GM06990 (cell line): ENCODE measurements at regions not wholly inside any gene's neighbourhood (a gene's known extent, or its start where the extent isn't known, plus 50 kb on each side); places are given as distances from the start of the nearest gene placed in this dataset.

ENCODE experiments used
- DNase-seq: peaks from one replicate; pipeline ENCODE4 v3.0.0-alpha.2; 2011; ENCODE audit not compliant: insufficient read length; ENCODE audit errors: extremely low read depth
- H3K27me3 ChIP-seq: replicated peaks from 2 replicates; pipeline ENCODE4 v1.6.0; 2011; ENCODE audit warnings: low read length; ENCODE audit not compliant: control insufficient read depth, insufficient read depth
- H3K36me3 ChIP-seq: 2 replicates; pipeline ENCODE4 v1.5.1; 2011; ENCODE audit warnings: low read length; ENCODE audit not compliant: control insufficient read depth, insufficient read depth
- H3K4me3 ChIP-seq: replicated peaks from 2 replicates; pipeline ENCODE4 v1.5.1; 2011; ENCODE audit warnings: low read depth, mild to moderate bottlenecking, control low read depth, low read length
- TF ChIP-seq, protein P1 (sequence below): IDR thresholded peaks from 2 replicates; pipeline ENCODE4 v1.5.1; 2011; ENCODE audit warnings: low read length, control low read depth, mild to moderate bottlenecking, inconsistent platforms; ENCODE audit not compliant: insufficient read depth, poor library complexity, severe bottlenecking

DNA sequence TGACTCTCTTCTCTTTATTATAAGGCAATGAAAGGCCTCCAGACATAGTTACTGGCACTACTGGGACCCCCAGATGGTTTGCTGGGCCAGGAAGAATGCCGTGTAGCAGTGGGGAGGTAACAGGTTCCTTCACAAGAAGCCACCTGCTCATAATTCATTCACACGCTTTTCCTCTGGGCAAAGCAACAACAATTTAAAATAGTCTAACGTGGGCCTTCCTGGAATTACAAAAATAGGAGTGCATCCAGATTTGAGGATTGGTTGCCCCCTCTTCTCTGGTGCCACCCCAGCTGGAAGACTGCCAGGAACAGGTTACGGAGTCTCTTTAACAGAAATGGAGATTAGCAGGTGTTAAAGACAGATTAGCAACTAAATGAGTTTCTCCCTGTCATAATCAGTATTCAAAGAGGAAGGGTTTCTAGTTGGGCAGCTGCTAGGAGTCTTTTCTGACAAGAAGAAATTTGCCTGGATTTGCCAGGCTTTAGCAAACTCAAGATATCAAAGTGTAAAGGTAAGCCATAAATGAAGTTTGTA is 409.6 kb downstream of the NPIPA8 start:
- H3K4me3 ChIP-seq, result no peak overlapping the region
- DNase-seq, result no peak
- TF ChIP-seq, protein P1, sequence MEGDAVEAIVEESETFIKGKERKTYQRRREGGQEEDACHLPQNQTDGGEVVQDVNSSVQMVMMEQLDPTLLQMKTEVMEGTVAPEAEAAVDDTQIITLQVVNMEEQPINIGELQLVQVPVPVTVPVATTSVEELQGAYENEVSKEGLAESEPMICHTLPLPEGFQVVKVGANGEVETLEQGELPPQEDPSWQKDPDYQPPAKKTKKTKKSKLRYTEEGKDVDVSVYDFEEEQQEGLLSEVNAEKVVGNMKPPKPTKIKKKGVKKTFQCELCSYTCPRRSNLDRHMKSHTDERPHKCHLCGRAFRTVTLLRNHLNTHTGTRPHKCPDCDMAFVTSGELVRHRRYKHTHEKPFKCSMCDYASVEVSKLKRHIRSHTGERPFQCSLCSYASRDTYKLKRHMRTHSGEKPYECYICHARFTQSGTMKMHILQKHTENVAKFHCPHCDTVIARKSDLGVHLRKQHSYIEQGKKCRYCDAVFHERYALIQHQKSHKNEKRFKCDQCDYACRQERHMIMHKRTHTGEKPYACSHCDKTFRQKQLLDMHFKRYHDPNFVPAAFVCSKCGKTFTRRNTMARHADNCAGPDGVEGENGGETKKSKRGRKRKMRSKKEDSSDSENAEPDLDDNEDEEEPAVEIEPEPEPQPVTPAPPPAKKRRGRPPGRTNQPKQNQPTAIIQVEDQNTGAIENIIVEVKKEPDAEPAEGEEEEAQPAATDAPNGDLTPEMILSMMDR, result no peak

DNA sequence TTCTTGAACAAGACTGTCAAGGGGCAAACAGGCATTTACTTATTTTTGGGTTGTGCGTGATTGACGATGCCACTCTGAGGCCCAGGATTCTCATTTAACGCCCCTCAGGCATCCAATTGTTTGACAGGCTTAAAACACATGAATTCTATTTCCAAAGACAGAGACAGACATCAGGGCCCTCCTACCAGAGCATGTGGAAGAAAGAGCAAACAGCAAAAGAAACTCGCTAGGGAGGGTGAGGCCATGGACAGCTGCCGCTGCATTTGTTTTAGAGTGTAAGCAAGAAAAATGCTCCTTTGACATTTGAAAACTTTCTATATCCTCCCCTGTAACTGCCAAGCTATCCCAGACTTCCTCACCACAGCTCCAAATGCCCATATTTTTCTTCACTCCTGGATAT is 410.1 kb downstream of the NPIPA8 start:
- TF ChIP-seq, protein P1, result no peak
- H3K4me3 ChIP-seq, result no peak overlapping the region
- no peak for DNase-seq
- H3K36me3 ChIP-seq, result no peaks in the 10 kb centered on the region
- no peaks in the 10 kb centered on the region for H3K27me3 ChIP-seq

More for the DNA sequence above, 409.6 kb downstream of the NPIPA8 start:
- Histone ChIP-seq H3K27me3 (no peaks in the 10 kb centered on the region), H3K36me3 (no peaks in the 10 kb centered on the region)

DNA sequence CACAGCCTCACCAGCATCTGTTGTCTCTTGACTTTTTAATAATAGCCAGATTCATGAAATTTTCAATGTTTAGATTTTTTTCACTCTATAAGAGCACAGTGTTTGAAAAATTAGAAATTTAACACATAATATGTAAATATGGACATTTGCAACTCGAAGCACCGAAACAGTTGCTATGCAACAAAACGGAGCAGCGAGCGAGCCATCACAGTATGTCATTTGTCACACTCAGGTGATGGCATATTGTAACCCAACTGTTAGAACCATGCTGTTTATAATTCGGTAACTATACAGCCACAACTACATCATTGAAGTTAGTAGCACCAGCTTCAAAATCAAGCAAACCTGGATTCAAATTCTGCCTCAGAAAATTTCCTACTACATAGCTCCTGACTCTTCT is 410.8 kb downstream of the NPIPA8 start:
- Histone ChIP-seq H3K36me3 (no peaks in the 10 kb centered on the region), H3K4me3 (no peak overlapping the region), H3K27me3 (no peaks in the 10 kb centered on the region)
- TF ChIP-seq, protein P1, result no peak
- no peak for DNase-seq

DNA sequence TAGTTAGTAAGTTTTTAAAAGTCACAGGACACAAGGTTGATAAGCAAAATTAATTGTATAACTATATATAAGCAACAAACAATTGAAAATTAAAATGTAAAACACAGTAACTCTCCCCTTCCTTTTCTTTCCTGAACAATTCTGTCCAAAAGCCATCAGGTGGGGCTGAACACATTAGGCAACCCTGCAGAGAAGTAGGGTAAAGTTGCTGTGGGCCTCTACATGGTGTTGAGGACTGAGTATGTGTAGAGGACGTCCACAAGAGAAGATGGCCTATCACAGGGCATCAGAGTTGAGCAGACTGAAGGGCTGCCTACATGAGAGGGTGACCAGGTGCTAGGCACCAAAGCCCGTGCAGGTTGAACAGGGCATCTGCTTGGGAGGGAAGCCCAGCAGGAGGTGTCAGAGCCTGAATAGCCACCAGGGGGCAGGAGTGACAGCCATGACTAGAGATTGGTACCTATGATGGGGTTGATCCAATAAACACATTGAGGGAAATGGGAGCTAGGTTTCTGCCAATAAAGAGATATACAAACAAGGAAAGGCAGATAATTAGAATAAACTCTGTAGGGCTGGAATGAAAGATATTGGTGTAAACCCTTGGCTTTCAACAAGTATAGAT is 415.1 kb downstream of the NPIPA8 start:
- Histone ChIP-seq H3K27me3 (no peaks in the 10 kb centered on the region), H3K36me3 (no peaks in the 10 kb centered on the region), H3K4me3 (no peak overlapping the region)
- DNase-seq, result no peak
- TF ChIP-seq, protein P1, result peak; percentile 83

DNA sequence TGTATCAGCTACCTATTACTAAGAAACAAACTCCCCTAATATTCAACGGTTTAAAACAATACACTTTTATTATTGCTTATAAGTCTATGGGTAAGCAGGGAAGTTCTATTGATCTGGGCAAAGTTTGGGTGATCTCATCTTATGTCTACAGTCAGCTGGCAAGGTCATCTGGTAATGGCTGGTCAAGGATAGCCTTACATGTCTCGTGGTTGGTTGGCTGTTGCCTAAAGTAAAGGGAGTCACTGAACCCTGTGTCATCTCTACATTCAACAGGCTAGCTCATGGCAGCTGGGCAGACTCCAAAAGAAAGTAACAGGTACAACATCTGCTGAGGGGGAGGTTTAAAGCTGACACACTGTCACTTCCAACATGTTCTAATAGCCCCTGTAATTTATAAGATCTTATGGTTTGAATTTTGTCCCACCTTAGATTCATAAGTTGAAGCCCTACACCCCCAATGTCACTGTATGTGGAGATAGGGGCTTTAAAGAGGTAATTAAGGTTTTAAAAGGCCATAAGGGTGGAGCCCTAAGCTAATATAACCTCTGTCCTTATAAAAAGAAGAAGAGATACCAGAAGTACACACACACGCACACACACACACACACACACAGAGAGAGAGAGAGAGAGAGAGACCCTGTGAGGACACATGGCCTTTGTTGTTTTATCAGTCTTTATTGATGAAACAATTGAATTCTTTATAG is 419.1 kb downstream of the NPIPA8 start:
- no peaks in the 10 kb centered on the region for H3K36me3 ChIP-seq
- no peak overlapping the region for H3K4me3 ChIP-seq
- no peak for DNase-seq
- no peaks in the 10 kb centered on the region for H3K27me3 ChIP-seq
- TF ChIP-seq, protein P1, result no peak

DNA sequence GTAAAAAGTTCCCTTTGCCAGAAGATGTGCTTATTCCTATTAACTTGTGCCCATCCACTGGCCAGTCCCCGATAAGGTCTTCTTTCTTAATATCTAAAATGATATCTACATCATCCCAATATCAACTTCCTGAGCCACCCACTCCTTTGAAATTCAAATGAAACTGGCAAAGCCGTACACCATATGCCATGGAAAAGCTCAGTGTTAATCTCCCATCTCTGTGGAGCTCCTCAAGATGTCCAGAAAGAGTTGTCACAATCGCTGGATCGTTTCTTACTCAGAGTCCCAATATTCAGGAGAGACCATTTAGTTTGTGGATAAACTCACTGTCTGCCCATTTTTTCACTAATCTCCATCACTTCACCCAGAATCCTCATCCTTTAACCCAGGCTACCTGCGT is 420.7 kb downstream of the NPIPA8 start:
- Histone ChIP-seq H3K36me3 (no peaks in the 10 kb centered on the region), H3K27me3 (no peaks in the 10 kb centered on the region), H3K4me3 (no peak overlapping the region)
- TF ChIP-seq, protein P1, result no peak
- no peak for DNase-seq
